CD14-positive monocyte (primary cell): ENCODE measurements at regions not wholly inside any gene's neighbourhood (a gene's known extent, or its start where the extent isn't known, plus 50 kb on each side); places are given as distances from the start of the nearest gene placed in this dataset.

Source experiments
- DNase-seq, 3 donors: peaks; one replicate each; pipeline ENCODE4 v3.0.0-alpha.2; 2011 to 2022
- H2AFZ ChIP-seq: 2 replicates; pipeline ENCODE4 v1.6.0; 2012; ENCODE audit warnings: mild to moderate bottlenecking, low read depth, low read length, inconsistent platforms; ENCODE audit not compliant: insufficient read depth, poor library complexity, severe bottlenecking
- H3K27ac ChIP-seq, 2 donors: 1 replicate in 1 of 2; 2 replicates in 1 of 2; pipeline ENCODE4 v1.5.1; 2012 to 2013; ENCODE audit warnings: low read length in 2 of 2, control low read depth in 1 of 2, inconsistent platforms in 1 of 2, low read depth in 1 of 2, mild to moderate bottlenecking in 1 of 2
- H3K27me3 ChIP-seq, 2 donors: one replicate each; pipeline versions ENCODE4 v1.6.0 to v1.6.1; 2011 to 2013; ENCODE audit warnings: low read length in 2 of 2; ENCODE audit not compliant: control insufficient read depth in 2 of 2, insufficient read depth in 2 of 2
- H3K36me3 ChIP-seq, 2 donors: replicated peaks in 1 of 2; 1 replicate in 1 of 2; 2 replicates in 1 of 2; pipeline versions ENCODE4 v1.5.1 to v1.6.1; 2012 to 2013; ENCODE audit warnings: low read length in 2 of 2, control low read depth in 1 of 2, inconsistent platforms in 1 of 2, mild to moderate bottlenecking in 1 of 2; ENCODE audit not compliant: insufficient read depth in 2 of 2, control insufficient read depth in 1 of 2
- H3K4me1 ChIP-seq, 2 donors: 1 replicate in 1 of 2; 2 replicates in 1 of 2; pipeline versions ENCODE4 v1.5.1 to v1.6.1; 2012 to 2013; ENCODE audit warnings: low read length in 2 of 2, control low read depth in 1 of 2, inconsistent platforms in 1 of 2, mild to moderate bottlenecking in 1 of 2, moderate library complexity in 1 of 2; ENCODE audit not compliant: insufficient read depth in 2 of 2, control insufficient read depth in 1 of 2
- H3K4me2 ChIP-seq: replicated peaks from 2 replicates; pipeline ENCODE3; 2012; ENCODE audit warnings: low read length, moderate library complexity, mild to moderate bottlenecking; ENCODE audit not compliant: poor library complexity, severe bottlenecking; ENCODE audit errors: extremely low read depth
- H3K4me3 ChIP-seq, 3 experiments: fragments of 200-600 bp in 1 of 3; sonication (generic) in 1 of 3; replicated peaks in 1 of 3; 1 replicate in 2 of 3; 2 replicates in 1 of 3; pipeline ENCODE4 v1.5.1; 2011 to 2013; ENCODE audit warnings: low read length in 3 of 3, mild to moderate bottlenecking in 3 of 3, control low read depth in 2 of 3, low read depth in 2 of 3, inconsistent platforms in 1 of 3, moderate library complexity in 1 of 3
- H3K79me2 ChIP-seq: 2 replicates; pipeline ENCODE4 v1.6.0; 2012; ENCODE audit warnings: mild to moderate bottlenecking, control low read depth, inconsistent platforms, low read length, moderate library complexity; ENCODE audit not compliant: insufficient read depth
- H3K9ac ChIP-seq: 2 replicates; pipeline ENCODE4 v1.6.0; 2017; ENCODE audit warnings: low read length, mild to moderate bottlenecking; ENCODE audit not compliant: insufficient read depth, poor library complexity, severe bottlenecking
- H3K9me3 ChIP-seq, 2 donors: replicated peaks in 1 of 2; 1 replicate in 1 of 2; 2 replicates in 1 of 2; pipeline versions ENCODE4 v1.5.1 to v1.6.1; 2012 to 2013; ENCODE audit warnings: low read length in 2 of 2, control low read depth in 1 of 2; ENCODE audit not compliant: control insufficient read depth in 1 of 2, insufficient read depth in 1 of 2
- H4K20me1 ChIP-seq: 2 replicates; pipeline ENCODE4 v1.6.0; 2012; ENCODE audit warnings: mild to moderate bottlenecking, low read length, control low read depth, moderate library complexity; ENCODE audit not compliant: insufficient read depth
- H3K27ac Mint-ChIP-seq, 7 donors: one replicate each; pipeline ENCODE4 v1.8.0; 2020; ENCODE audit warnings: mild to moderate bottlenecking in 7 of 7, mixed read lengths in 7 of 7, moderate library complexity in 6 of 7, inconsistent platforms in 2 of 7
- H3K27me3 Mint-ChIP-seq, 3 donors: one replicate each; pipeline ENCODE4 v1.8.0; 2021 to 2022; ENCODE audit warnings: low read depth in 3 of 3, mild to moderate bottlenecking in 3 of 3, mixed read lengths in 3 of 3, moderate library complexity in 3 of 3, inconsistent platforms in 1 of 3
- H3K36me3 Mint-ChIP-seq, 2 donors: one replicate each; pipeline ENCODE4 v1.8.0; 2020; ENCODE audit warnings: mixed read lengths in 2 of 2, inconsistent platforms in 1 of 2, mild to moderate bottlenecking in 1 of 2
- H3K4me1 Mint-ChIP-seq: one replicate; pipeline ENCODE4 v1.8.0; 2020; ENCODE audit warnings: mild to moderate bottlenecking, mixed read lengths
- H3K4me3 Mint-ChIP-seq, 2 donors: one replicate each; pipeline ENCODE4 v1.8.0; 2020; ENCODE audit warnings: mild to moderate bottlenecking in 2 of 2, mixed read lengths in 2 of 2, moderate library complexity in 1 of 2
- H3K9me3 Mint-ChIP-seq, 7 donors: one replicate each; pipeline ENCODE4 v1.8.0; 2020 to 2022; ENCODE audit warnings: mixed read lengths in 7 of 7, mild to moderate bottlenecking in 6 of 7, moderate library complexity in 6 of 7, inconsistent platforms in 2 of 7
- CTCF ChIP-seq: fragments of 200-600 bp; IDR thresholded peaks from one replicate; pipeline ENCODE4 v1.8.0; 2022; ENCODE audit warnings: antibody characterized with exemption, mild to moderate bottlenecking
- WGBS: methylation state at CpG from one replicate; pipeline ENCODE4 v1.1.5; 2013; ENCODE audit warnings: missing lambda C conversion rate; ENCODE audit not compliant: insufficient coverage; 5-methylcytosine and 5-hydroxymethylcytosine counted together
- intact Hi-C, 2 donors: fragments of 100-400 bp; cut with micrococcal nuclease; formaldehyde crosslinking; loops; one replicate each; pipeline versions ENCODE4 v1.15.0 to v1.15.1; 2023

- no CpG with 5 or more reads among the region's 4 CpGs for WGBS
Measured at GRCh38 chr3:190229632-190230424, 92.4 kb downstream of the CLDN1 start.

GRCh38 chr3:190227064-190227463 is 95.2 kb downstream of the CLDN1 start:
- WGBS = 86% methylated on average over 1 of the region's 2 CpGs
- Histone ChIP-seq H3K79me2 (no peaks in the 10 kb centered on the region), H3K4me2 (no peak overlapping the region), H3K27ac (no peak overlapping the region), H2AFZ (no peak overlapping the region), H3K36me3 (no peaks in the 10 kb centered on the region), H3K4me3 (no peak overlapping the region), H3K9ac (no peak overlapping the region), H3K4me1 (peaks cover 14 to 26% of the 10 kb centered on the region in 2 donors), H3K9me3 (no peaks in the 10 kb centered on the region), H3K27me3 (peaks cover 23 to 25% of the 10 kb centered on the region in 2 donors), H4K20me1 (no peaks in the 10 kb centered on the region)
- peaks cover 19% of the 10 kb centered on the region for H3K4me1 Mint-ChIP-seq
- no peaks in the 10 kb centered on the region for H3K36me3 Mint-ChIP-seq
- no peaks in the 10 kb centered on the region for H3K9me3 Mint-ChIP-seq
- no peak for TF ChIP-seq CTCF
- peak; percentile 25 to 48 (median 32) for DNase-seq
- H3K27ac Mint-ChIP-seq = no peak overlapping the region
- intact Hi-C loops = loop anchor here (10.0 kb wide), 2 partner anchors 98 to 468 kb away; partner anchors contain the start of gene CLDN1 (in 1 of the 2)
- H3K27me3 Mint-ChIP-seq = peaks cover 7 to 20% (median 17%) of the 10 kb centered on the region in 3 donors
- no peak overlapping the region for H3K4me3 Mint-ChIP-seq

More at GRCh38 chr3:190229632-190230424, 92.4 kb downstream of the CLDN1 start:
- Mint-ChIP-seq H3K27ac (peak overlapping the region in 1 of 7 donors; percentile 33), H3K9me3 (peaks cover 0 to 2% (median 0%) of the 10 kb centered on the region in 7 donors), H3K4me1 (peaks cover 25% of the 10 kb centered on the region), H3K27me3 (peaks cover 16 to 38% (median 26%) of the 10 kb centered on the region in 3 donors), H3K4me3 (peak overlapping the region in 1 of 2 donors; percentile 43), H3K36me3 (no peaks in the 10 kb centered on the region)
- Histone ChIP-seq H3K9me3 (no peaks in the 10 kb centered on the region), H2AFZ (no peak overlapping the region), H3K27ac (no peak overlapping the region), H4K20me1 (no peaks in the 10 kb centered on the region), H3K36me3 (no peaks in the 10 kb centered on the region), H3K4me1 (peaks cover 20 to 31% of the 10 kb centered on the region in 2 donors), H3K79me2 (no peaks in the 10 kb centered on the region), H3K4me3 (no peak overlapping the region), H3K4me2 (no peak overlapping the region), H3K27me3 (peaks cover 35 to 40% of the 10 kb centered on the region in 2 donors), H3K9ac (no peak overlapping the region)
- intact Hi-C loops = loop anchor here (10.0 kb wide), 2 partner anchors 95 to 465 kb away; partner anchors contain the start of gene CLDN1 (in 1 of the 2)
- peak in 1 of 3 donors; percentile 64 for DNase-seq
- no peak for TF ChIP-seq CTCF
